ENCODE measurements at regions not wholly inside any gene's neighbourhood (a gene's known extent, or its start where the extent isn't known, plus 50 kb on each side); places are given as distances from the start of the nearest gene placed in this dataset.

DNA sequence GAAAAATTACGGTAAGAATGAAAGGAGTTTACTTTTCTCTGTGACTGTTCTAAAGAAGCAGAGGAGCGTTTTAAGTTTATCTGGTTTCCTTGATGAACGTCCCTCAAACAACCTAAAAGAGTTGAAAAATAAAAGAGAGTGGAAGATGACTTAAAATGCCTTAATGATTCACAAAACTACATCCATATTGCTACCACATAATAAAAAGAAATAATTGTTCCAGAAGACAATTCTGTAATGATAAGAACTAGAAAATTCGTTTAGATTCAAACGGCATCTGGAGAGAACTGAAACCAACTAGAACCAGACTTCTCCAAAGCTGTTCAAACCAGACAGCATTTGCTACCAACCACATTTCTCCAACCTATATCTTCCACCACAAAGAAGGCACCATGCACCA, 68.1 kb downstream of the TEKT4 start:
- no peak for DNase-seq

DNA sequence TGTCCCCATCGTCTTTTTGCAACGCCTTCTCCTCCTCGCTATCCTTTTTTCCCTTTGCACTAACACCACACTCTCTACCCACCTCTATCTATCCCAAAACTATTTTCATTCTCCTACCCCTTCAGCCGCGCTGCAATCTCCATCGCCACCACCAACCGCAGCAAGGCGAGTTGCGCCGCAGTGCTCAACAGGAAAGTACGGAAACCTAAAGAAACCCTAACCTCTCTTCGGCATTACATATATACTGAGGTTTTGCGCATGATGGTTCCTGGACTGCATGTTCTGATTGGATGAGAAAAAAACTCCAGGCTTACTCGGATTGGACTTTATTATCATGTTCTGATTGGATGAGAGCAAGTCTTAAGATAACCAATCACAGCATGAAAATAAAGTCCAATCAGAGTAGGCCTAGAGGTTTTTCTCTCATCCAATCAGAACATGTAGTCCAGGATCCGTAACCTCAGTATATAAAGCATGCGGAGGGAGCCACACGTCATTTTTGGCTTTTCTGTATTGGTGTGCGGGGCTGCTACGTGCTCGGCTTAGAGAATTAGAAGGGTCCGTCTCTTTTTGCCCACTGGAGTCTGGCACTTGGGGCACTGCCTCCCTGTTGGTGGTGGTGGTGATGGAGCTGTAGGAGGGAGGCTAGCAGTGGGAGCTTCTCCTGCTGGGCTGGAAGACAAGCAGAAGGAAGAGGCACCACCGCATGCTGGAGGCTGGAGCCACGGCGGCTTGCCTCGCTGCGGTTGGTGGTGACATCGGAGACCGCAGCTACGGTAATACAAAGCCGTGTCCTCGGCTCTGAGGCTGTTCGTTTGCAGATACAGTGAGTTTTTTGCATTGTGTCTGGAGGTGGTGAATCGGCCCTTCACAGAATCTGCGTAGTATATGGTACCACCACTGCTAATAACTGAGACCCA, 76.1 kb downstream of the TEKT4 start:
- DNase-seq: no peak

DNA sequence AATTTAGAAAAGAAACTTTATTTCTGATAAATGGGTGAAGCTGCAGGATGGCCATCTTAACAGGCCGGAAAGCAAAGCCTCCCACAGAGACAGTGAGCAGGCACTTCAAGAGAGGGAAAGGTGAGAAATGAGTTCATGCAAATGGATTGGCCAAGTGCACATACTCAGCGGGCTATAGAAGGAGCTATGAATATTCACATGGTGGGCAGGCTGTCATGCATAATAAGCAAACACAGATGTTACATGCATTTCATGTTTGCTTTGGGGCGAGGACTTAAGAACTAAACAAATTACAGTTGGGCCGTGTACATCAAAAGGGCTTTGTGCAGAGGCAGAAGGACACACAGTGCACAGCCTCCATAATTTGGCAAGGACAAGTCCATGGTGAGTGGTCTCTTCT, 69.8 kb upstream of the MAL start:
- DNase-seq: no peak

DNA sequence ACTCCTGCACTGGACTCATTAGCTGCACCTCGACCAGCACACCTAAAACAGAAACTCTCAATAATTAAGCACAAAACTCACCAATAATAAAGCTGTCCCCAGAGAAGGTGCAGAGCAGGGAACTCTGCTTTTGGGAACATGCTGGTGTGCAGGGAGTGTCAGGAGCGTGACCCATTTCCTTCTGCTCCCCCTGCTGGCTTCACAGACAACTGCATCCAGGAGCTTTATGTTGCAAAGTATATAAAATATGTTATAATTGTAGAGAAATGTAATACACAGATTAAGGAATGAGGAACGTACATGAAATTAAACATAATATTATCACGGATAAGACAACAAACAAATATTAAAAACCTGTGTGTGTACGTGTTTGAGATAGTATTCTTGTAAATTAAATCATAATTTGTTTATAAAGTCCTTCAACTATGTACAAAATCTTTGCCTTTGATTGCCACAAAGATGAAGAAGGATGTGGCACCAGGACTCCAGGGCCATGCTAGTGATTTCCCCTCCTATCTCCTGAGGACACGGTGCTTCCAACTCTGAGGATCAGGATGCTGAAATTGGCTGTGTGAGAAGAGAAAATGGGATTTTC, 68.6 kb upstream of the MAL start:
- peak in 14 of 51 donors; percentile 1 to 38 (median 5) for DNase-seq

DNA sequence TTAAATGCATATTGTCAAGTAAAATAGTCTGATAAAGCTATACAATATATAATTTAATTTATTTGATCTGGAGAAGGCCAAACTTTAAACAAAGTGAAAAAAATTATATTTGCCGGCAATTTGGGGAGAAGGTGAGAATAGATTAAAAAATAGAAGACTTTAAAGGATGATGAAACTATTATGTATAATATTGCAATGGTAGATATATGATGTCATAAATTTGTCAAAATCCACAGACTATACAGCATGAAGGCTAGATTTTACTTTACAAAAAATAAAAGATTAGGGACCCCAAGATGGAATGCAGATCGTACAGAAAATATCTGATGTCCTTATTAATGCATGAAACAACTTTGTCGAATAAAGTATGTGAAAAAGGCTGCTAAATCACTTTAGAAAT, 67.3 kb upstream of the MAL start:
- no peak for DNase-seq

DNA sequence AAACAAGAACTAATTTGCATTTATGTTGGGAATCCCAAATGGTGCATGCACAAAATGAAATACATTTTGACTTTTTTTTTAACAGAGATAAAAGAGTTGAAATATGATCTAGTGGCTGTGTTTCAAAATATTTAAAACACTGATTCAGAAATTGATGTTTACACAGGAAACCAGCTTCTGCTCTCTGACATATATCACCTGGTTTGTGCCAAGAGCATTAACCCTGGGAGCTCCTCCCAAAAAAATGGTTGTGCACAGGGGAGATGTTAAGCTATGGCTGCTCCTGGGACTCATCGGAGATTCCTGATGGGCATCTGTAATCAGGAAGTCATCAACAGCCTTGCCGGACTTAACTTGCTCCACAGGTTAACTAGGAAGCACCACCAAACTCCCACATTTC, 65.2 kb upstream of the MAL start:
- no peak for DNase-seq

DNA sequence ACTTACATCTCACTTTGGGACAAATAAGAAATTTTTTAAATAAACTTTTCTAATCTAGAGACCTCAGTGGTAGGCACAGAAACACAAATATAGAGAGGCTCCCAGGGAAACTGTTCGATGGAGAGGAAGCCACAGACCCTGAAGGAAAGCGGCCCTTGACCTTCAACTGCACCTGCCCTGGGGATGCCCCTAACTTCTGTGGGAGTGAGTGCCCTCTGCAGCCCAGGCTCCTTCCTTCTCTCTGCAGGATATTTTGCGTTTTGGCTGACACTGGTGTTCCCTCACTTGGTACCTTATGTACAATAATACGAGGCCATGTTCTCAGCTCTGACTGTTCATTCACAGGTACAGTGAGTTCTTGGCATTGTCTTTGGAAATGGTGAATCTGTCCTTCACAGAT, 64.8 kb upstream of the MAL start:
- no peak for DNase-seq

DNA sequence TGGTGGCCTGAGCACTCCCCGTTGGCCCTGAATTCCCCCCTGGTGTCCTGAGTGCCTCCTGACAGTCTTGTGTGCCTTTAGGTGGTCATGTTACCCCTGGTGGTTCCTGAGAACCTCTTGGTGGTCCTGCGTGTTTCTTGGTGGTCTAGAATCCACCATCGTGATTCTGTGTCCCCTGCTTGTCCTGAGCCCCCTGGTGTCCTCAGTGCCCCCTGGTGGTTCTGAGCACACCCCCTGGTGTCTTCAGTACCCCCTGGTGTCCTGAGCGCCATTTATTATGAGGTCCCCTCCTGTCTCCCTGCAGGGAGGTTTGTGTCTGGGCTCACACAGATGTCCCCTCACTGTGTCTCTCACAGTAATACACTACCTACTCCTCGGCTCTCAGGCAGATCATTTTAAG, 61.3 kb upstream of the MAL start:
- DNase-seq: no peak

DNA sequence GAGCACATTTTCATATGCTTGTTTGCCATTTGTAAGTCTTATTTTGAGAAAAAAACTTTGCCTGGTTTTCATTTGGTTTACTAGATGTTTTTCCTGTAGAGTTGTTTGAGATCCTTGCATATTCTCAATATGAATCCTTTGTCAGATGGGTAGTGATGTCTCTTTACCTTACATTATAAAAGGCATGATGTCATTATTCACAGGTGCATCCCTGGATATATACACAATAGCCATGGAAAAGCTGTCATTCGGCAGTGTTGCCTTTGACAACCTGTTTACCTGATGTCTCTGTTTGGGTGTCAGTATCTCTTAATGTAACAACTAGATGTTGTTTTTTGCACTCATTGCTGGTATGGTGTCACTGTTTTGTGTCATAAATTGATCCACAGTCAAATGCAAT, 58.8 kb upstream of the MAL start:
- no peak for DNase-seq

DNA sequence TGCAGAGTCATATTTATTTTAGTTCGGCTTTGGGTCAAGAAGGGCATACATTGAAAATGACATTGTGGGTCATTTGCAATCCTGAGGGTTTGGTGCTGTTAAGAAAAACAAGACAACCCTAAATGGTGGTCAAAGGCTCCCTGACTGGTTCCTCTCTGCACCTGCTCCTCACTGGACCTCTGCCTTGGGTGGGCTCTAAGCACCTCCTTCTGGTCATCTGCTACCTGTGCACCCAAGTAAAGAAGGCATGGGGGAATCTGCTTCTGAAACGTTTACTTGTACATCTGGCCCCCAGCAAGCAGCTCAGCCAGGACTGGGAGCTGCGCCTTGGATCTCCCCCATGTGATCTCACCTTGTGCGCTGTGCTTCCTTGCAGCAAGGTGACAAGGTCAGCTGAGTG, 55.2 kb upstream of the MAL start:
- no peak for DNase-seq

Data from hypothalamus (tissue), 51 donors.